Ectodermal cell (in vitro differentiated cells): ENCODE measurements at regions not wholly inside any gene's neighbourhood (a gene's known extent, or its start where the extent isn't known, plus 50 kb on each side); places are given as distances from the start of the nearest gene placed in this dataset.

ENCODE experiments used
- H3K27ac ChIP-seq: 2 replicates; pipeline ENCODE4 v1.7.0; 2013; ENCODE audit warnings: mild to moderate bottlenecking, low read depth, low read length; ENCODE audit not compliant: insufficient read depth, poor library complexity, severe bottlenecking
- H3K27me3 ChIP-seq: 2 replicates; pipeline ENCODE4 v1.7.0; 2013; ENCODE audit warnings: mild to moderate bottlenecking, low read length; ENCODE audit not compliant: insufficient read depth, control insufficient read depth, poor library complexity, severe bottlenecking
- H3K36me3 ChIP-seq: one replicate; pipeline ENCODE4 v1.7.0; 2013; ENCODE audit warnings: low read length; ENCODE audit not compliant: control insufficient read depth, insufficient read depth
- H3K4me1 ChIP-seq: one replicate; pipeline ENCODE4 v1.7.0; 2013; ENCODE audit warnings: low read length; ENCODE audit not compliant: control insufficient read depth, insufficient read depth
- H3K4me3 ChIP-seq: 2 replicates; pipeline ENCODE4 v1.7.0; 2013; ENCODE audit warnings: low read depth, low read length, control low read depth; ENCODE audit not compliant: insufficient read depth
- H3K9me3 ChIP-seq: 2 replicates; pipeline ENCODE4 v1.7.0; 2013; ENCODE audit warnings: mild to moderate bottlenecking, low read length, moderate library complexity; ENCODE audit not compliant: control insufficient read depth
- WGBS, 2 experiments: methylation state at CpG; one replicate each; pipeline ENCODE4 v1.1.7; 2013; ENCODE audit warnings: missing lambda C conversion rate in 2 of 2; 5-methylcytosine and 5-hydroxymethylcytosine counted together

DNA sequence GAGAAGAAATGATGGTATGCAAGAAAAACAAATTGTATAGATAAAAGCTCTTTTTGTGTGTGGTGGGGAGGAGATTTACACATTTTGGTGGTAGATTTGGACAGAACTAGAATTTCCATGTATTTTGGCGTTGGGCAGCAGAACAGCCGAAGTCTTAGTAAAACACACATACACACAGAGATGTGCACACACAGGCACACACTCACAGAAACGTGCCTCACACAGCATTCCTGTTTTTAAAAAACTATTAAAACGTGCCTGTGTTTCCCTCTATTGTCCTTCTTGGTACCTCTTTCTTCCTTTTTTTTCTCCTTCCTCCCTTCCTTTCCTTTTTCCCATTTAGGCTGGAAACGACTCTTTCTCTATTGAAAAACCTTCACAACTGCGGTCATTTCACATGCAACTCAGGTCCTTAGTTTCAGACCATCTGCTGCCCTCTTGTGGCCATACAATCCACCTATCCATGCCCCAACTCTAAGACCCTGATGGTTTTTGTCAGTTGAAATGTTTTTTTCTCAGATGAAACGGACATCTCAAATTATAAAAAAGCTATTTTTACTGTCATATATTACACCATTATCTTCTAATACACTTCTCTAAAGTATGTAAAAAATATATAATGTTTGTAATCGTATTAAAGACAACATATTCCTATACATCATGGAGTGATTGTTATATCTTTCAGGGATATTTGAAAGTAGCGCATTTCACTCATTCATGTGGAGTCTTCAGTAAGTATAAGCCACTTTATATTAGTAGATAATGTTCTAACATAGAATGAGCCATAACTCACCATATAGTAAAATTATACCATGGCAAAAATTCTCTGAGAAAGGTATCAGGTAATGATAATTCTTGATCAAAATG, 386.7 kb upstream of the NOVA1 start:
- Histone ChIP-seq H3K9me3 (no peaks in the 10 kb centered on the region), H3K27ac (no peak overlapping the region), H3K4me1 (no peaks in the 10 kb centered on the region), H3K36me3 (no peaks in the 10 kb centered on the region), H3K4me3 (no peak overlapping the region), H3K27me3 (no peaks in the 10 kb centered on the region)
- 46 to 51% methylated on average over 6 of the region's 9 CpGs for WGBS, 2 experiments

DNA sequence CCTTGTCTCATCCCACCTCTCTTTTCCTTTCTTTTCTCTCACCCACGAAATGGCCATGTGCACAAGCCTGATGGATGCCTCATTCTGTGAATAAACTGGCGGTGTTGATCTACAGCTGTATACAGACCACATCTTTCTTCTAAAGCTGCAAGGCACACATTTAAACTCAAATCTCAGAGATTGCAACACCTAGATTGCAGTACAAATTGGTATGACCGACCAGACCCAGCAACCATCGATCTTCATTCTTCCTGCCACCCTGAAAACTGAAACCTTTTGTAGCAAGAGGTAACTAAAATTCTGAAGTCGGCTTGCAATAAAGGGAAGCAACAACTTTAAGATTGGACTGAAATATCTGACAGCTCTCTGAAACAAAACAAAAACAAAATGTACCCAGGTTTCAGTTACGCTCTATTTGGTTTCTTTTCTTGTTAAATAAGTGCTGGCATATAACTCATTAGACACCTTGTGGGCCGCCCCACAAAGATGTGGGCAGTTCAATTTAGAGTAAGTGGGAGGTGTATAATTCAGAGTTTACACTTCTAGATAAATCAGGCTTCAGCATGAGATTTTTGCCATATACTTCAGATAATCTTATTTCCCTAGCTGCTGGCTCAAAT, 390.0 kb upstream of the NOVA1 start:
- no peaks in the 10 kb centered on the region for H3K9me3 ChIP-seq
- WGBS, 2 experiments = 91 to 95% methylated on average over 5 to 7 of the region's 7 CpGs
- H3K4me3 ChIP-seq = no peak overlapping the region
- H3K36me3 ChIP-seq = no peaks in the 10 kb centered on the region
- no peaks in the 10 kb centered on the region for H3K27me3 ChIP-seq
- no peaks in the 10 kb centered on the region for H3K4me1 ChIP-seq
- no peak overlapping the region for H3K27ac ChIP-seq

DNA sequence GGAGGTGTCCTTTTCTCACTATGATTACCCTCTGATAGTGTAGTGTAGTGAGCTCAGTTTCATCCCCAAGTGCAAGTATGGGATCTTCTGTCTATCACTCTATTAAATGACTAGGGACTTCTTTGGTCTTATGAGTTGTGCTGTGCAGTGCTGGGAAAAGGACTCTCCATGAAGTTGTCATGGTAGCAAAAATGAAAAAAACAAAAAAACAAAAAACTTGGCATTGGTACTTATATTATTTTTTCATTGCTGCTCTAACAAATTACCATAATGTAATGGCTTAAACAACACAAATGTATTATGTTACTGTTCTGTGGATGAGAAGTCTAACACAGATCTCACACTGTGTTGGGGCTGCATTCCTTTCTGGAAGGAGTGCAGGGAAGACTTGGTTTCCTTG, 393.1 kb upstream of the NOVA1 start:
- no peak overlapping the region for H3K27ac ChIP-seq
- no peaks in the 10 kb centered on the region for H3K9me3 ChIP-seq
- no peaks in the 10 kb centered on the region for H3K36me3 ChIP-seq

DNA sequence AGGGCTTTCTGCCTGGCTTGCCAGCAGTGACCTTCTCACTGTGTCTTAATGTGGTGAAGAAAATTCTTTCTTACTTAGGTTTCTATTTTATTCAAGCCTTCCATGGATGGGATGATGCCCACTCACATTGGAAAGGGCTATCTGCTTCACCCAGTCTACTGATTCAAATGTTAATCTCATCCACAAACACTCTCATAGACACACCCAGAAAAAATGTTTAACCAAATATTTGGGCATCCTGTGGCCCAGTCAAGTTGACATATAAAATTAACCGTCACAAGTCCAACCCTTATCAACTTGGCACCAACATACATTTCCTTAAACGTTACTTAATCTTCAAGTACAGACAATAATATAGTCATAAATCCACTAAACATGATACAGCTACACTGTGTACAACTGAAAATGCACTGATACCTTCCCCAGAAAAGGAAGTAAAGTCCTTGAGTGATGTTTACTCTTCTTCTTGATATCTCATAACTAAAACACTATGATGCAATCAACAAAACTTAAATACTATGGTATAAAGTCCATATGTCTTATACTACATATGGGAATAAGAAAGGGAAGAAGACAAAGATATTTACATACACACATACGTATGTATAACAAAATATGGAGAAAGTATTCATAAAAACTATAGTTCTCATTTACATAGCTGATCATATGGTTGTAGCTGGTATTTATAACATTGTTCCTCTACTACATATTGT, 394.7 kb upstream of the NOVA1 start:
- Histone ChIP-seq H3K4me1 (no peaks in the 10 kb centered on the region), H3K9me3 (no peaks in the 10 kb centered on the region), H3K27ac (no peak overlapping the region), H3K36me3 (no peaks in the 10 kb centered on the region), H3K27me3 (no peaks in the 10 kb centered on the region), H3K4me3 (no peak overlapping the region)
- 90 to 99% methylated on average over 2 of the region's 3 CpGs for WGBS, 2 experiments

More for the DNA sequence above, 393.1 kb upstream of the NOVA1 start:
- no peak overlapping the region for H3K4me3 ChIP-seq
- H3K27me3 ChIP-seq = no peaks in the 10 kb centered on the region
- H3K4me1 ChIP-seq = no peaks in the 10 kb centered on the region

GRCh38 chr14:26993556-26993955, 395.7 kb upstream of the NOVA1 start:
- H3K4me3 ChIP-seq = no peak overlapping the region
- no peaks in the 10 kb centered on the region for H3K4me1 ChIP-seq
- H3K27ac ChIP-seq = no peak overlapping the region
- H3K27me3 ChIP-seq = no peaks in the 10 kb centered on the region
- 62 to 79% methylated on average over 2 of the region's 2 CpGs for WGBS, 2 experiments
- no peaks in the 10 kb centered on the region for H3K36me3 ChIP-seq
- no peaks in the 10 kb centered on the region for H3K9me3 ChIP-seq

- no peaks in the 10 kb centered on the region for H3K27me3 ChIP-seq
- H3K27ac ChIP-seq = no peak overlapping the region
- no peaks in the 10 kb centered on the region for H3K9me3 ChIP-seq
- no peaks in the 10 kb centered on the region for H3K36me3 ChIP-seq
- H3K4me1 ChIP-seq = no peaks in the 10 kb centered on the region
- no peak overlapping the region for H3K4me3 ChIP-seq
Observed at GRCh38 chr14:26995301-26995700, 397.5 kb upstream of the NOVA1 start.

GRCh38 chr14:26996246-26996645, 398.4 kb upstream of the NOVA1 start:
- Histone ChIP-seq H3K27me3 (no peaks in the 10 kb centered on the region), H3K4me1 (no peaks in the 10 kb centered on the region), H3K36me3 (no peaks in the 10 kb centered on the region), H3K27ac (no peak overlapping the region), H3K4me3 (no peak overlapping the region), H3K9me3 (no peaks in the 10 kb centered on the region)
- WGBS, 2 experiments = 84 to 97% methylated on average over 1 of the region's 2 CpGs

DNA sequence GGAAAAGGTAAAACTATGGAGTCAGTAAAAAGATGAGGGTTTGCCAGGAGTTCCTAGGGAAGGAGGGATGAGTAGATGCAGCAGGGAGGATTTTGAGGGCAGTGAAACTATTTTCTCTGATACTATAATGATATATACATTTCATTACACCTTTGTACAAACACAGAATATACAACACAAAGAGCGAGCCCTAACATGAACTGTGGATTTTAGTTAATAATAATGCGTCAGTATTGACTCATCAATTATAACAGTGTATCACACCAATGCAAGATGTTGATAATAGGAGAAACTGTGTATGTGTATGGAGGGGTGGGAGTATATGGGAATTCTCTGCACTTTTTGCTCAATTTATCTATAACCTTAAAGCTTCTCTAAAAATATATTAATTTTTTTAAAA, 404.3 kb upstream of the NOVA1 start:
- Histone ChIP-seq H3K27ac (no peak overlapping the region), H3K4me3 (no peak overlapping the region), H3K4me1 (no peaks in the 10 kb centered on the region), H3K27me3 (no peaks in the 10 kb centered on the region), H3K9me3 (no peaks in the 10 kb centered on the region), H3K36me3 (no peaks in the 10 kb centered on the region)
- no CpG with 5 or more reads among the region's 2 CpGs for WGBS, 2 experiments

- WGBS, 2 experiments = 94 to 100% methylated on average over 1 of the region's 1 CpG
- H3K27ac ChIP-seq = no peak overlapping the region
- no peaks in the 10 kb centered on the region for H3K4me1 ChIP-seq
- H3K4me3 ChIP-seq = no peak overlapping the region
- no peaks in the 10 kb centered on the region for H3K36me3 ChIP-seq
- no peaks in the 10 kb centered on the region for H3K27me3 ChIP-seq
- H3K9me3 ChIP-seq = no peaks in the 10 kb centered on the region
Observed at GRCh38 chr14:27006570-27006969, 408.7 kb upstream of the NOVA1 start.

- no peak overlapping the region for H3K4me3 ChIP-seq
- no peaks in the 10 kb centered on the region for H3K4me1 ChIP-seq
- no peaks in the 10 kb centered on the region for H3K9me3 ChIP-seq
- no peaks in the 10 kb centered on the region for H3K36me3 ChIP-seq
- no peak overlapping the region for H3K27ac ChIP-seq
- no peaks in the 10 kb centered on the region for H3K27me3 ChIP-seq
Observed at GRCh38 chr14:27008187-27008586, 410.4 kb upstream of the NOVA1 start.
